Peyer's patch (tissue), 4 donors: ENCODE measurements at regions not wholly inside any gene's neighbourhood (a gene's known extent, or its start where the extent isn't known, plus 50 kb on each side); places are given as distances from the start of the nearest gene placed in this dataset.

Experiments
- DNase-seq, 3 donors: peaks; one replicate each; pipeline ENCODE4 v3.0.0-alpha.2; 2017 to 2019
- H3K27ac ChIP-seq, 4 donors: fragments of 200-600 bp; sonication (generic); one replicate each; pipeline ENCODE4 v1.5.1; 2016 to 2019
- H3K27me3 ChIP-seq, 2 donors: fragments of 200-600 bp; sonication (generic); one replicate each; pipeline ENCODE4 v1.5.1; 2019
- H3K36me3 ChIP-seq, 3 donors: fragments of 200-600 bp; sonication (generic); one replicate each; pipeline ENCODE4 v1.5.1; 2016 to 2019
- H3K4me1 ChIP-seq, 4 donors: fragments of 200-600 bp; sonication (generic); one replicate each; pipeline ENCODE4 v1.5.1; 2016 to 2019
- H3K4me3 ChIP-seq, 4 donors: fragments of 200-600 bp; sonication (generic); 1 replicate in 3 of 4; 2 replicates in 1 of 4; pipeline ENCODE4 v1.5.1; 2016 to 2019; ENCODE audit warnings: mild to moderate bottlenecking in 1 of 4
- H3K9me3 ChIP-seq, 4 donors: fragments of 200-600 bp; sonication (generic); one replicate each; pipeline ENCODE4 v1.5.1; 2016 to 2019; ENCODE audit warnings: mild to moderate bottlenecking in 1 of 4
- CTCF ChIP-seq, 6 experiments: fragments of 450-650 bp in 4 of 6; fragments of 200-600 bp in 2 of 6; sonication (generic) in 1 of 6; IDR thresholded peaks; one replicate each; pipeline ENCODE4 v1.5.1; 2017 to 2019; ENCODE audit warnings: antibody characterized with exemption in 6 of 6, mild to moderate bottlenecking in 3 of 6, moderate library complexity in 1 of 6
- POLR2A ChIP-seq, 2 donors: fragments of 450-650 bp; IDR thresholded peaks; one replicate each; pipeline ENCODE4 v1.5.1; 2017; ENCODE audit warnings: antibody characterized with exemption in 2 of 2, mild to moderate bottlenecking in 2 of 2, moderate library complexity in 2 of 2

GRCh38 chr4:156188596-156188995 is 234.9 kb upstream of the CTSO start:
- Histone ChIP-seq H3K4me3 (no peak overlapping the region), H3K27ac (no peak overlapping the region), H3K9me3 (no peaks in the 10 kb centered on the region), H3K4me1 (no peaks in the 10 kb centered on the region), H3K27me3 (no peaks in the 10 kb centered on the region), H3K36me3 (no peaks in the 10 kb centered on the region)
- TF ChIP-seq POLR2A (IDR thresholded peaks at IDR 0.05), result no peak
- no peak for TF ChIP-seq CTCF (IDR thresholded peaks at IDR 0.05)
- DNase-seq, result no peak

GRCh38 chr4:156186111-156186510 is 232.4 kb upstream of the CTSO start:
- H3K4me1 ChIP-seq, result no peaks in the 10 kb centered on the region
- H3K9me3 ChIP-seq, result no peaks in the 10 kb centered on the region
- TF ChIP-seq CTCF (IDR thresholded peaks at IDR 0.05) (no peak), POLR2A (IDR thresholded peaks at IDR 0.05) (no peak)
- H3K27me3 ChIP-seq, result no peaks in the 10 kb centered on the region
- no peak overlapping the region for H3K27ac ChIP-seq
- DNase-seq, result no peak
- no peak overlapping the region for H3K4me3 ChIP-seq
- H3K36me3 ChIP-seq, result no peaks in the 10 kb centered on the region

GRCh38 chr4:156185514-156186055 is 231.9 kb upstream of the CTSO start:
- no peak for DNase-seq
- H3K27ac ChIP-seq, result no peak overlapping the region
- H3K9me3 ChIP-seq, result no peaks in the 10 kb centered on the region
- TF ChIP-seq CTCF (IDR thresholded peaks at IDR 0.05) (no peak), POLR2A (IDR thresholded peaks at IDR 0.05) (no peak)
- no peaks in the 10 kb centered on the region for H3K4me1 ChIP-seq
- no peak overlapping the region for H3K4me3 ChIP-seq
- H3K36me3 ChIP-seq, result no peaks in the 10 kb centered on the region
- no peaks in the 10 kb centered on the region for H3K27me3 ChIP-seq

GRCh38 chr4:156182269-156182668 is 228.6 kb upstream of the CTSO start:
- no peaks in the 10 kb centered on the region for H3K4me1 ChIP-seq
- TF ChIP-seq POLR2A (IDR thresholded peaks at IDR 0.05), result no peak
- no peak for TF ChIP-seq CTCF (IDR thresholded peaks at IDR 0.05)
- no peak overlapping the region for H3K4me3 ChIP-seq
- H3K36me3 ChIP-seq, result no peaks in the 10 kb centered on the region
- H3K27me3 ChIP-seq, result no peaks in the 10 kb centered on the region
- no peak overlapping the region for H3K27ac ChIP-seq
- DNase-seq, result no peak
- no peaks in the 10 kb centered on the region for H3K9me3 ChIP-seq

GRCh38 chr4:156177941-156178340 is 224.3 kb upstream of the CTSO start:
- no peak for DNase-seq

More at GRCh38 chr4:156177941-156178340, 224.3 kb upstream of the CTSO start:
- Histone ChIP-seq H3K27me3 (no peaks in the 10 kb centered on the region), H3K27ac (no peak overlapping the region), H3K36me3 (no peaks in the 10 kb centered on the region), H3K4me3 (no peak overlapping the region), H3K4me1 (no peaks in the 10 kb centered on the region), H3K9me3 (no peaks in the 10 kb centered on the region)
- TF ChIP-seq POLR2A (IDR thresholded peaks at IDR 0.05) (no peak), CTCF (IDR thresholded peaks at IDR 0.05) (no peak)
